K562 (cell line): ENCODE measurements at regions not wholly inside any gene's neighbourhood (a gene's known extent, or its start where the extent isn't known, plus 50 kb on each side); places are given as distances from the start of the nearest gene placed in this dataset.

ENCODE experiments used
- ATAC-seq: fragments of 200-7000 bp; cut with Tn5 transposase; 3 replicates; pipeline ENCODE4 v1.9.1; 2020; ENCODE audit warnings: moderate library complexity
- BruUV-seq: library from RNA; stranded (reverse); fragments of 400-500 nt; replicated peaks from 2 replicates; lab custom pipeline; 2021; lab: Mats Ljungman, UMichigan
- CTCF ChIA-PET: fragments of 300-600 bp; formaldehyde crosslinking; extraction: SDS; loops from one replicate; lab custom pipeline; 2021; ENCODE audit warnings: low intra/inter-chr PET ratio; lab: Yijun Ruan, JAX
- POLR2A ChIA-PET: fragments of 300-600, 350-650 bp; sonication (Branson Sonifier 250); formaldehyde crosslinking; extraction: SDS; loops from one replicate; lab custom pipeline; 2021; ENCODE audit warnings: antibody characterized with exemption, inconsistent platforms; lab: Yijun Ruan, JAX
- DNase-seq, 4 experiments: peaks; one replicate each; pipeline versions ENCODE4 v3.0.0 to v3.0.0-alpha.2; 2011 to 2018; ENCODE audit warnings: low spot score in 3 of 4, mixed read lengths in 3 of 4; ENCODE audit errors: extremely low read depth in 1 of 4
- FAIRE-seq: peaks from 2 replicates; lab custom pipeline; 2011; peaks lifted over from hg19 to GRCh38; lab: Jason Lieb, UNC
- H2AFZ ChIP-seq: 2 replicates; pipeline ENCODE4 v1.6.0; 2011; ENCODE audit warnings: low read depth, low read length, control low read depth, inconsistent platforms
- H3K27ac ChIP-seq: fragments of 200-600 bp; 3 replicates; pipeline ENCODE4 v1.8.0; 2011; ENCODE audit warnings: low read depth, mild to moderate bottlenecking, control low read depth, inconsistent platforms, low read length, moderate library complexity, mixed read lengths; ENCODE audit errors: extremely low read depth
- H3K27me3 ChIP-seq, 2 experiments: fragments of 300-600 bp in 1 of 2; 2 replicates in 1 of 2; 3 replicates in 1 of 2; pipeline versions ENCODE4 v1.6.0 to v1.8.0; 2011; ENCODE audit warnings: inconsistent platforms in 2 of 2, low read length in 2 of 2, mild to moderate bottlenecking in 1 of 2, mixed read lengths in 1 of 2, moderate library complexity in 1 of 2; ENCODE audit not compliant: control insufficient read depth in 2 of 2, insufficient read depth in 2 of 2
- H3K36me3 ChIP-seq: fragments of 300-600 bp; 3 replicates; pipeline ENCODE4 v1.8.0; 2011; ENCODE audit warnings: mild to moderate bottlenecking, low read length, inconsistent platforms; ENCODE audit not compliant: control insufficient read depth, insufficient read depth
- H3K4me1 ChIP-seq, 2 experiments: fragments of 200-600 bp in 1 of 2; replicated peaks in 1 of 2; 2 replicates in 1 of 2; 3 replicates in 1 of 2; pipeline versions ENCODE4 v1.5.1 to v1.8.0; 2011; ENCODE audit warnings: inconsistent platforms in 2 of 2, low read length in 2 of 2, mild to moderate bottlenecking in 1 of 2, mixed read lengths in 1 of 2, moderate library complexity in 1 of 2; ENCODE audit not compliant: control insufficient read depth in 2 of 2, insufficient read depth in 2 of 2
- H3K4me2 ChIP-seq: 2 replicates; pipeline ENCODE4 v1.6.1; 2011; ENCODE audit warnings: low read length, control low read depth, inconsistent platforms, mixed read lengths; ENCODE audit not compliant: insufficient read depth
- H3K4me3 ChIP-seq: fragments of 200-600 bp; sonication (generic), shearing (Covaris generic); 2 replicates; pipeline ENCODE4 v1.5.1; 2016; ENCODE audit warnings: control low read depth, inconsistent platforms
- H3K79me2 ChIP-seq: fragments of 200-600 bp; 3 replicates; pipeline ENCODE4 v1.8.0; 2011; ENCODE audit warnings: low read length, inconsistent platforms; ENCODE audit not compliant: control insufficient read depth, insufficient read depth
- H3K9ac ChIP-seq, 2 experiments: 2 replicates each; pipeline versions ENCODE4 v1.6.0 to v1.6.1; 2011; ENCODE audit warnings: low read depth in 2 of 2, low read length in 2 of 2, control low read depth in 1 of 2, inconsistent platforms in 1 of 2, mild to moderate bottlenecking in 1 of 2, mixed read lengths in 1 of 2; ENCODE audit not compliant: insufficient read depth in 1 of 2
- H3K9me1 ChIP-seq: one replicate; pipeline ENCODE4 v1.6.0; 2011; ENCODE audit warnings: inconsistent platforms, mild to moderate bottlenecking, low read length, moderate library complexity; ENCODE audit not compliant: control insufficient read depth, insufficient read depth
- H3K9me3 ChIP-seq: replicated peaks from 2 replicates; pipeline ENCODE4 v1.5.1; 2011; ENCODE audit warnings: low read depth, low read length, inconsistent platforms; ENCODE audit not compliant: control insufficient read depth, insufficient read depth
- H4K20me1 ChIP-seq: replicated peaks from 2 replicates; pipeline ENCODE4 v1.6.1; 2011; ENCODE audit warnings: low read length, inconsistent platforms, mixed read lengths; ENCODE audit not compliant: control insufficient read depth, insufficient read depth
- BRCA1 ChIP-seq, 2 experiments: fragments of 450-650 bp in 1 of 2; sonication (generic) in 1 of 2; formaldehyde crosslinking in 1 of 2; IDR thresholded peaks; 2 replicates each; pipeline versions ENCODE4 v1.5.0 to v1.6.1; 2017 to 2020; ENCODE audit warnings: mild to moderate bottlenecking in 1 of 2, missing genetic modification reagents in 1 of 2
- ETV1 ChIP-seq: fragments of 450-650 bp; conservative IDR thresholded peaks from 2 replicates; pipeline ENCODE4 v1.6.1; 2016; ENCODE audit warnings: missing genetic modification characterization, control low read depth, low read depth, missing compliant biosample characterization
- GABPA ChIP-seq: fragments of 200-800 bp; sonication (Bioruptor generic); conservative IDR thresholded peaks from 2 replicates; pipeline ENCODE4 v1.6.1; 2016; ENCODE audit warnings: low read depth, missing genetic modification characterization, missing compliant biosample characterization
- HMGN3 ChIP-seq: IDR thresholded peaks from 2 replicates; pipeline ENCODE4 v1.6.1; 2011; ENCODE audit warnings: borderline replicate concordance, low read depth, mild to moderate bottlenecking, mixed read lengths, low read length; ENCODE audit not compliant: insufficient read length; ENCODE audit errors: extremely low read depth
- ILK ChIP-seq: fragments of 450-650 bp; IDR thresholded peaks from 2 replicates; pipeline ENCODE4 v1.6.1; 2016; ENCODE audit warnings: missing genetic modification characterization, low read depth, mild to moderate bottlenecking, missing compliant biosample characterization, moderate library complexity, borderline replicate concordance
- MCM7 ChIP-seq, 2 experiments: fragments of 450-650 bp; IDR thresholded peaks; 2 replicates each; pipeline ENCODE4 v1.6.1; 2016 to 2018
- RBM15 ChIP-seq: fragments of 200-400 bp; formaldehyde crosslinking; IDR thresholded peaks from 2 replicates; pipeline ENCODE4 v1.6.1; 2018; ENCODE audit warnings: mild to moderate bottlenecking, low read length, moderate library complexity; ENCODE audit not compliant: insufficient read depth
- SNRNP70 ChIP-seq: fragments of 200-400 bp; formaldehyde crosslinking; optimal IDR thresholded peaks from 2 replicates; pipeline ENCODE3; 2017; ENCODE audit warnings: low read depth, low read length
- TAF7 ChIP-seq: fragments of 450-650 bp; IDR thresholded peaks from 2 replicates; pipeline ENCODE4 v1.6.1; 2016; ENCODE audit warnings: missing genetic modification characterization, missing compliant biosample characterization
- ZNF436 ChIP-seq: fragments of 250-450, 450-650 bp; sonication (Bioruptor Pico); formaldehyde crosslinking; IDR thresholded peaks from 2 replicates; pipeline ENCODE4 v1.7.0; 2020; ENCODE audit warnings: mild to moderate bottlenecking
- WGBS: fragments of 100-300 bp; shearing (Covaris generic); methylation state at CpG from one replicate; pipeline ENCODE4 v1.1.6; 2016; ENCODE audit warnings: low coverage, mixed read lengths; ENCODE audit not compliant: insufficient coverage; ENCODE audit errors: missing lambda C conversion rate; 5-methylcytosine and 5-hydroxymethylcytosine counted together
- in situ Hi-C: fragments of 300-500 bp; cut with MboI; formaldehyde crosslinking; loops from 4 replicates; pipeline ENCODE4 v1.15.0; 2018; ENCODE audit warnings: inconsistent platforms, mixed read lengths
- intact Hi-C: fragments of 100-400 bp; cut with micrococcal nuclease; formaldehyde crosslinking; loops from 2 replicates; pipeline ENCODE4 v1.14.2; 2022
- TF ChIP-seq, protein P1 (sequence below): fragments of 450-650 bp; IDR thresholded peaks from 2 replicates; pipeline ENCODE4 v1.6.1; 2017; ENCODE audit warnings: mild to moderate bottlenecking, moderate library complexity

DNA sequence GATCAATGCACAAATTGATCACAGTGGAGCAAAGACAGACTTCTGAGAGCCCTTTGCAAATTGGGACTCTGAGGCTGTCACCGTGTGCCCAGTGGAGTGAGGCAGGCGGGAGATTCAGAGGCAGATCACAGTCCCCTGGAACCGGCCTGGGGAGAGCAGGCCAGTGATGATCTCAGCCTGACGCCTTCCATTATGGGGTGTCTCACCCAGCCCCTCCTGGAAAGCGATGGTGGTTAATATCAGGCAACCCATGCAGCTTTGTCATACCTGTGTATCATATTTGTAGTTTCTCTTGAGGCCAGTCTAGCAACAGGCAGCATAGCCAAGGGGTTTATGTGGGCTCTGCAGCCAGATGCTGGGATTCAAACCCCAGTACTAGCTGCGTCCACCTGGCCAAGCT, 147.8 kb downstream of the EMX2 start:
- Histone ChIP-seq H3K9me3 (no peaks in the 10 kb centered on the region), H3K27ac (no peak overlapping the region), H3K36me3 (no peaks in the 10 kb centered on the region), H2AFZ (no peak overlapping the region), H3K4me2 (no peak overlapping the region), H3K79me2 (no peaks in the 10 kb centered on the region), H3K27me3 (no peaks in the 10 kb centered on the region; a peak in 1 of 5 replicates), H3K9me1 (no peaks in the 10 kb centered on the region), H4K20me1 (no peaks in the 10 kb centered on the region), H3K4me3 (no peak overlapping the region), H3K4me1 (no peaks in the 10 kb centered on the region), H3K9ac (no peak overlapping the region)
- TF ChIP-seq ILK (tag) (no peak), TAF7 (no peak), BRCA1 (IDR thresholded peaks at IDR 0.05) (no peak), BRCA1 (CRISPR knock-in tag; IDR thresholded peaks at IDR 0.05) (no peak), GABPA (tag) (no peak), ZNF436 (CRISPR knock-in tag) (no peak), RBM15 (no peak), SNRNP70 (no peak), HMGN3 (no peak), MCM7 (IDR thresholded peaks at IDR 0.05) (no peak), ETV1 (tag) (no peak)
- TF ChIP-seq, protein P1, sequence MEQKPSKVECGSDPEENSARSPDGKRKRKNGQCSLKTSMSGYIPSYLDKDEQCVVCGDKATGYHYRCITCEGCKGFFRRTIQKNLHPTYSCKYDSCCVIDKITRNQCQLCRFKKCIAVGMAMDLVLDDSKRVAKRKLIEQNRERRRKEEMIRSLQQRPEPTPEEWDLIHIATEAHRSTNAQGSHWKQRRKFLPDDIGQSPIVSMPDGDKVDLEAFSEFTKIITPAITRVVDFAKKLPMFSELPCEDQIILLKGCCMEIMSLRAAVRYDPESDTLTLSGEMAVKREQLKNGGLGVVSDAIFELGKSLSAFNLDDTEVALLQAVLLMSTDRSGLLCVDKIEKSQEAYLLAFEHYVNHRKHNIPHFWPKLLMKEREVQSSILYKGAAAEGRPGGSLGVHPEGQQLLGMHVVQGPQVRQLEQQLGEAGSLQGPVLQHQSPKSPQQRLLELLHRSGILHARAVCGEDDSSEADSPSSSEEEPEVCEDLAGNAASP, result no peak
- ATAC-seq, result no peak
- WGBS, result 3% methylated on average over 6 of the region's 6 CpGs
- POLR2A ChIA-PET, result no interaction called here
- intact Hi-C loops (no loop called here), in situ Hi-C loops (no loop called here)
- no TSS peak for BruUV-seq
- FAIRE-seq, result no peak
- DNase-seq, result no peak
- CTCF ChIA-PET, result no interaction called here
